ENCODE measurements at regions not wholly inside any gene's neighbourhood (a gene's known extent, or its start where the extent isn't known, plus 50 kb on each side); places are given as distances from the start of the nearest gene placed in this dataset.

DNA sequence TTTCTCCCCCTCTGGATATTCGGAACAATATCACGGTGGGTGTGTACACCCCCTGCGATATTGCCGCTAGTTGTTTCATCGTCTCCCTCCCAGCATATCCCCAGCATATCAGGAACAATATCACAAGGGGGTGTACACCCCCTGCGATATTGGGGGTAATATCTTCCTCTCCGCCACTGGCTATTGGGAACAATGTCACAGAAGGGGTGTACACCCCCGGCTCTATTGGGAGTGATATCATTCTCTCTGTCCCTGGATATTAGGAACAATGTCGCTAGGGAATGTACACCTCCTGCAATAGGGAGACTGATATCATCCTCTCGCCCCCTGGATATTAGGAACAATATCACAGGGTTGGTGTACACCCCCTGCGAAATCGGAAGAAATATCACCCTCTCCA is 1932.0 kb downstream of the SUCLG1 start:
- Histone ChIP-seq H3K27ac (ENCODE audit: poor library complexity, severe bottlenecking) (no peak overlapping the region), H3K4me3 (ENCODE audit: severe bottlenecking) (no peak overlapping the region), H3K4me1 (ENCODE audit: insufficient read depth, poor library complexity, severe bottlenecking) (no peaks in the 10 kb centered on the region), H3K27me3 (ENCODE audit: insufficient read depth, poor library complexity, severe bottlenecking) (no peaks in the 10 kb centered on the region), H3K9me3 (ENCODE audit: severe bottlenecking) (no peaks in the 10 kb centered on the region), H3K36me3 (ENCODE audit: low read depth) (no peaks in the 10 kb centered on the region)
- DNase-seq (ENCODE audit: low spot score) (no peak), ATAC-seq (ENCODE audit: low read depth) (no peak)
- no peak for TF ChIP-seq CTCF (IDR thresholded peaks at IDR 0.05; ENCODE audit: poor library complexity, severe bottlenecking)

- no peak for DNase-seq (ENCODE audit: low spot score)
- TF ChIP-seq CTCF (IDR thresholded peaks at IDR 0.05; ENCODE audit: poor library complexity, severe bottlenecking), result no peak
- no peaks in the 10 kb centered on the region for H3K36me3 ChIP-seq (ENCODE audit: low read depth)
- no peaks in the 10 kb centered on the region for H3K9me3 ChIP-seq (ENCODE audit: severe bottlenecking)
- no peaks in the 10 kb centered on the region for H3K4me1 ChIP-seq (ENCODE audit: insufficient read depth, poor library complexity, severe bottlenecking)
- no peak overlapping the region for H3K4me3 ChIP-seq (ENCODE audit: severe bottlenecking)
- no peak overlapping the region for H3K27ac ChIP-seq (ENCODE audit: poor library complexity, severe bottlenecking)
- no peak for ATAC-seq (ENCODE audit: low read depth)
- H3K27me3 ChIP-seq (ENCODE audit: insufficient read depth, poor library complexity, severe bottlenecking), result no peaks in the 10 kb centered on the region
Observed at GRCh38 chr2:82526277-82526676, 1932.8 kb downstream of the SUCLG1 start.

- no peaks in the 10 kb centered on the region for H3K9me3 ChIP-seq (ENCODE audit: severe bottlenecking)
- H3K27me3 ChIP-seq (ENCODE audit: insufficient read depth, poor library complexity, severe bottlenecking), result no peaks in the 10 kb centered on the region
- H3K36me3 ChIP-seq (ENCODE audit: low read depth), result no peaks in the 10 kb centered on the region
- no peak for ATAC-seq (ENCODE audit: low read depth)
- TF ChIP-seq CTCF (IDR thresholded peaks at IDR 0.05; ENCODE audit: poor library complexity, severe bottlenecking), result no peak
- no peaks in the 10 kb centered on the region for H3K4me1 ChIP-seq (ENCODE audit: insufficient read depth, poor library complexity, severe bottlenecking)
- H3K4me3 ChIP-seq (ENCODE audit: severe bottlenecking), result no peak overlapping the region
- no peak overlapping the region for H3K27ac ChIP-seq (ENCODE audit: poor library complexity, severe bottlenecking)
- DNase-seq (ENCODE audit: low spot score), result no peak
Observed at GRCh38 chr2:82525744-82526143, 1933.3 kb downstream of the SUCLG1 start.

- DNase-seq (ENCODE audit: low spot score) (no peak), ATAC-seq (ENCODE audit: low read depth) (no peak)
- H3K27me3 ChIP-seq (ENCODE audit: insufficient read depth, poor library complexity, severe bottlenecking), result no peaks in the 10 kb centered on the region
- H3K27ac ChIP-seq (ENCODE audit: poor library complexity, severe bottlenecking), result no peak overlapping the region
- no peak overlapping the region for H3K4me3 ChIP-seq (ENCODE audit: severe bottlenecking)
- TF ChIP-seq CTCF (IDR thresholded peaks at IDR 0.05; ENCODE audit: poor library complexity, severe bottlenecking), result no peak
- H3K4me1 ChIP-seq (ENCODE audit: insufficient read depth, poor library complexity, severe bottlenecking), result no peaks in the 10 kb centered on the region
- H3K9me3 ChIP-seq (ENCODE audit: severe bottlenecking), result no peaks in the 10 kb centered on the region
- no peaks in the 10 kb centered on the region for H3K36me3 ChIP-seq (ENCODE audit: low read depth)
Observed at GRCh38 chr2:82524826-82525225, 1934.3 kb downstream of the SUCLG1 start.

DNA sequence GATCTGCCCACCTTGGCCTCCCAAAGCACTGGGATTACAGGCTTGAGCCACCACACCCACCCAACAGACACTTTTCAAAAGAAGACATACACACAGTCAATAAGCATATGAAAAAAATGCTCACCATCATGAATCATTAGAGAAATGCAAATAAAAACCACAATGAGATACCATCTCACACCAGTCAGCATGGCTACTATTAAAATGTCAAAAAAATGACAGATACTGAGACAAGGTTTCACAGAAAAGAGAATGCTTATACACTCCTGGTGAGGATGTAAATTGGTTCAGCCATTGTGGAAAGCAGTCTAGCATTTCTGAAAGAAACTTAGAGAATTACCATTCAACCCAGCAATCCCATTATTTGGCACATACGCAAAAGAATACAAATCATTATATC is 1947.2 kb downstream of the SUCLG1 start:
- no peak for TF ChIP-seq CTCF (IDR thresholded peaks at IDR 0.05; ENCODE audit: poor library complexity, severe bottlenecking)
- Histone ChIP-seq H3K27me3 (ENCODE audit: insufficient read depth, poor library complexity, severe bottlenecking) (no peaks in the 10 kb centered on the region), H3K36me3 (ENCODE audit: low read depth) (no peaks in the 10 kb centered on the region), H3K27ac (ENCODE audit: poor library complexity, severe bottlenecking) (no peak overlapping the region), H3K9me3 (ENCODE audit: severe bottlenecking) (no peaks in the 10 kb centered on the region), H3K4me1 (ENCODE audit: insufficient read depth, poor library complexity, severe bottlenecking) (no peaks in the 10 kb centered on the region), H3K4me3 (ENCODE audit: severe bottlenecking) (no peak overlapping the region)
- ATAC-seq (ENCODE audit: low read depth) (no peak), DNase-seq (ENCODE audit: low spot score) (no peak)

Measured in RWPE2 (cell line).